Tibial nerve (tissue), 4 donors: ENCODE measurements at regions not wholly inside any gene's neighbourhood (a gene's known extent, or its start where the extent isn't known, plus 50 kb on each side); places are given as distances from the start of the nearest gene placed in this dataset.

Source experiments
- EP300 ChIP-seq, 2 donors: sonication (generic); formaldehyde crosslinking; IDR thresholded peaks; one replicate each; pipeline ENCODE4 v1.6.1; 2017; ENCODE audit warnings: antibody characterized with exemption in 2 of 2, mild to moderate bottlenecking in 1 of 2
- POLR2A ChIP-seq, 2 donors: fragments of 450-650 bp; IDR thresholded peaks; one replicate each; pipeline ENCODE4 v1.6.1; 2017; ENCODE audit warnings: antibody characterized with exemption in 2 of 2, mild to moderate bottlenecking in 2 of 2, moderate library complexity in 2 of 2
- TF ChIP-seq, protein P1 (sequence below), 5 experiments: fragments of 200-600 bp in 3 of 5; fragments of 450-650 bp in 2 of 5; sonication (generic) in 3 of 5; IDR thresholded peaks; one replicate each; pipeline ENCODE4 v1.5.1; 2016 to 2019; ENCODE audit warnings: antibody characterized with exemption in 5 of 5, mild to moderate bottlenecking in 3 of 5, moderate library complexity in 2 of 5

- TF ChIP-seq, protein P1, sequence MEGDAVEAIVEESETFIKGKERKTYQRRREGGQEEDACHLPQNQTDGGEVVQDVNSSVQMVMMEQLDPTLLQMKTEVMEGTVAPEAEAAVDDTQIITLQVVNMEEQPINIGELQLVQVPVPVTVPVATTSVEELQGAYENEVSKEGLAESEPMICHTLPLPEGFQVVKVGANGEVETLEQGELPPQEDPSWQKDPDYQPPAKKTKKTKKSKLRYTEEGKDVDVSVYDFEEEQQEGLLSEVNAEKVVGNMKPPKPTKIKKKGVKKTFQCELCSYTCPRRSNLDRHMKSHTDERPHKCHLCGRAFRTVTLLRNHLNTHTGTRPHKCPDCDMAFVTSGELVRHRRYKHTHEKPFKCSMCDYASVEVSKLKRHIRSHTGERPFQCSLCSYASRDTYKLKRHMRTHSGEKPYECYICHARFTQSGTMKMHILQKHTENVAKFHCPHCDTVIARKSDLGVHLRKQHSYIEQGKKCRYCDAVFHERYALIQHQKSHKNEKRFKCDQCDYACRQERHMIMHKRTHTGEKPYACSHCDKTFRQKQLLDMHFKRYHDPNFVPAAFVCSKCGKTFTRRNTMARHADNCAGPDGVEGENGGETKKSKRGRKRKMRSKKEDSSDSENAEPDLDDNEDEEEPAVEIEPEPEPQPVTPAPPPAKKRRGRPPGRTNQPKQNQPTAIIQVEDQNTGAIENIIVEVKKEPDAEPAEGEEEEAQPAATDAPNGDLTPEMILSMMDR (IDR thresholded peaks at IDR 0.05): no peak
- TF ChIP-seq POLR2A (IDR thresholded peaks at IDR 0.05) (no peak), EP300 (IDR thresholded peaks at IDR 0.05) (no peak)
These were observed 140.2 kb upstream of the KCNK1 start for GRCh38 chr1:233473549-233474204.
